HFFc6 (cell line): ENCODE measurements at regions not wholly inside any gene's neighbourhood (a gene's known extent, or its start where the extent isn't known, plus 50 kb on each side); places are given as distances from the start of the nearest gene placed in this dataset.

Source experiments
- DNase-seq: peaks from one replicate; pipeline ENCODE4 v3.0.0-alpha.2; 2018
- H3K27ac Mint-ChIP-seq: 2 replicates; pipeline ENCODE4 v1.8.0; 2020; ENCODE audit warnings: mild to moderate bottlenecking, mixed read lengths
- H3K27me3 Mint-ChIP-seq: 2 replicates; pipeline ENCODE4 v1.8.0; 2021; ENCODE audit warnings: mild to moderate bottlenecking, moderate library complexity, mixed read lengths; ENCODE audit not compliant: insufficient read depth
- H3K36me3 Mint-ChIP-seq: 2 replicates; pipeline ENCODE4 v1.8.0; 2021; ENCODE audit warnings: low read depth, mixed read lengths
- H3K4me1 Mint-ChIP-seq: 2 replicates; pipeline ENCODE4 v1.8.0; 2020; ENCODE audit warnings: low read depth, mixed read lengths
- H3K4me3 Mint-ChIP-seq: 2 replicates; pipeline ENCODE4 v1.8.0; 2020; ENCODE audit warnings: mild to moderate bottlenecking, moderate library complexity, mixed read lengths
- H3K9me3 Mint-ChIP-seq: 2 replicates; pipeline ENCODE4 v1.8.0; 2020; ENCODE audit warnings: mild to moderate bottlenecking, mixed read lengths
- TF ChIP-seq, protein P1 (sequence below): fragments of 200-600 bp; sonication (generic); IDR thresholded peaks from 2 replicates; pipeline ENCODE4 v1.5.0; 2021; ENCODE audit warnings: antibody characterized with exemption, mild to moderate bottlenecking

DNA sequence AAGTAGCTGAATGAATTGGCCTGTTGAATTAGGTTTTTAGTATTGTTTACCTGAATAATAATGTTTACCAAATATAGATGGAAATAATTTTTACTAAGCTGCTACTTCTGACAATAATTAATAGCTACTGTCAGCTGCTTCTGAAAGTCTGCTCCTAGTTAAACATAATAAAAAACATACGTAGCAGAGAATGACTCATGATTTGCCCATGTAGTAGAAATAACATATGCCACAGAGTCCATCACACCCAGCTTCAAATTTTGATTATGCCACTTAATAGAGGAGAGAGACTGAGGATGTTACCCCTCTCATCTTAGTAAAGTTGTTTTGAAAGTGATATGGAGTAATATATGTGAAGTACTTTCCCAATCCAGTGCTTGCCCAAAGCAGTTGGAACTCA is 57.6 kb upstream of the MDFIC start:
- TF ChIP-seq, protein P1, sequence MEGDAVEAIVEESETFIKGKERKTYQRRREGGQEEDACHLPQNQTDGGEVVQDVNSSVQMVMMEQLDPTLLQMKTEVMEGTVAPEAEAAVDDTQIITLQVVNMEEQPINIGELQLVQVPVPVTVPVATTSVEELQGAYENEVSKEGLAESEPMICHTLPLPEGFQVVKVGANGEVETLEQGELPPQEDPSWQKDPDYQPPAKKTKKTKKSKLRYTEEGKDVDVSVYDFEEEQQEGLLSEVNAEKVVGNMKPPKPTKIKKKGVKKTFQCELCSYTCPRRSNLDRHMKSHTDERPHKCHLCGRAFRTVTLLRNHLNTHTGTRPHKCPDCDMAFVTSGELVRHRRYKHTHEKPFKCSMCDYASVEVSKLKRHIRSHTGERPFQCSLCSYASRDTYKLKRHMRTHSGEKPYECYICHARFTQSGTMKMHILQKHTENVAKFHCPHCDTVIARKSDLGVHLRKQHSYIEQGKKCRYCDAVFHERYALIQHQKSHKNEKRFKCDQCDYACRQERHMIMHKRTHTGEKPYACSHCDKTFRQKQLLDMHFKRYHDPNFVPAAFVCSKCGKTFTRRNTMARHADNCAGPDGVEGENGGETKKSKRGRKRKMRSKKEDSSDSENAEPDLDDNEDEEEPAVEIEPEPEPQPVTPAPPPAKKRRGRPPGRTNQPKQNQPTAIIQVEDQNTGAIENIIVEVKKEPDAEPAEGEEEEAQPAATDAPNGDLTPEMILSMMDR: no peak
- Mint-ChIP-seq H3K4me1 (peaks cover 37% of the 10 kb centered on the region), H3K36me3 (no peaks in the 10 kb centered on the region), H3K4me3 (no peak overlapping the region), H3K27ac (no peak overlapping the region; the same call in 1 of the 2 replicates), H3K27me3 (no peaks in the 10 kb centered on the region), H3K9me3 (no peaks in the 10 kb centered on the region)
- DNase-seq: peak; percentile 12

DNA sequence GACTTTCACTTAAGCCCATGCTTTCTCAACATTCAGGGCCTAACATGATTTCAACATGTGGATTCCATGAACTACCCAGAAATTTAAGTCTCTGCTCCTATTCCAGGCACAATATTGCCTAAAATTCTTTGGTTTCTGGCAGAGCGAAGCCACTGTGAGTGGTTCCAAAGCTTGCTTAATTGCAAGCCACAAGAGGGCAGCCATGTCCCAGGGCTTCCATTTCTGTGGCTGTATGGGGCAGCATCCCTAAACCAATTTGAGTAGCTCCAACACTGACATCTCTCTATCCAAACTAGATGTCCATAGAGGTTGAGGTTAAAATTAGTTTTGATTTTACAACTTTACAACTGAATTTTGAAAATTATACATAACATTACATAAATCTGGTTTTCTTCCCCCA is 56.3 kb upstream of the MDFIC start:
- DNase-seq: peak; percentile 48
- TF ChIP-seq, protein P1: peak; percentile 90
- Mint-ChIP-seq H3K4me3 (no peak overlapping the region), H3K27me3 (no peaks in the 10 kb centered on the region), H3K4me1 (peaks cover 33% of the 10 kb centered on the region), H3K36me3 (no peaks in the 10 kb centered on the region), H3K9me3 (no peaks in the 10 kb centered on the region), H3K27ac (no peak overlapping the region)
